OCI-LY3 (cell line): ENCODE measurements at regions not wholly inside any gene's neighbourhood (a gene's known extent, or its start where the extent isn't known, plus 50 kb on each side); places are given as distances from the start of the nearest gene placed in this dataset.
"Not testable (repeated sequence)": the region's sequence is repeated elsewhere in the genome, so short reads cannot be mapped to it uniquely, and the experiment has no call there.

ENCODE experiments used
- EZH2phosphoT487 ChIP-seq: fragments of 200-600 bp; shearing (Covaris generic); IDR thresholded peaks from 2 replicates; pipeline ENCODE4 v1.6.1; 2018; ENCODE audit warnings: antibody characterized with exemption, mixed run types, low read depth
- TF ChIP-seq, protein P1 (sequence below): fragments of 200-600, 300-600 bp; sonication (generic); IDR thresholded peaks from 2 replicates; pipeline ENCODE4 v1.5.1; 2014; ENCODE audit warnings: antibody characterized with exemption, low read length, low read depth

DNA sequence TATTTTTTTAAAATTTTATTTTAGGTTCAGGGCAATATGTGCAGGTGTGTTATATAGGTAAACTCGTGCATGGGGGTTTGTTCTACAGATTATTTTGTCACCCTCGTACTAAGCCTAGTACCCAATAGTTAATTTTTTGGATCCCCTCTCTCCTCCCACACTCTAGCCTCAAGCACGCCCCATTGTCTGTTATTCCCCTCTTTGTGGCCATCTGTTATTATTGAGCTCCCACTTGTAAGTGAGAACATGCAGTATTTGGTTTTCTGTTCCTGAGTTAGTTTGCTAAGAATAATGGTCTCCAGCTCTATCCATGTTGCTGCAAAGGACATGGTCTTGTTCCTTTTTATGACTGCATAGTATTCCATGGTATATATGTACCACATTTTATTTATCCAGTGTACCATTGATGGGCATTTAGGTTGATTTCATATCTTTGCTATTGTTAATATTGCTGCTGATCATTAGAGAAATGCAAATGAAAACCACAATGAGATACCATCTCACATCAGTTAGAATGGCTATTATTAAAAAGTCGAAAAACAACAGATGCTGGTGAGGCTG, 753.7 kb upstream of the CTNND2 start:
- TF ChIP-seq, protein P1, sequence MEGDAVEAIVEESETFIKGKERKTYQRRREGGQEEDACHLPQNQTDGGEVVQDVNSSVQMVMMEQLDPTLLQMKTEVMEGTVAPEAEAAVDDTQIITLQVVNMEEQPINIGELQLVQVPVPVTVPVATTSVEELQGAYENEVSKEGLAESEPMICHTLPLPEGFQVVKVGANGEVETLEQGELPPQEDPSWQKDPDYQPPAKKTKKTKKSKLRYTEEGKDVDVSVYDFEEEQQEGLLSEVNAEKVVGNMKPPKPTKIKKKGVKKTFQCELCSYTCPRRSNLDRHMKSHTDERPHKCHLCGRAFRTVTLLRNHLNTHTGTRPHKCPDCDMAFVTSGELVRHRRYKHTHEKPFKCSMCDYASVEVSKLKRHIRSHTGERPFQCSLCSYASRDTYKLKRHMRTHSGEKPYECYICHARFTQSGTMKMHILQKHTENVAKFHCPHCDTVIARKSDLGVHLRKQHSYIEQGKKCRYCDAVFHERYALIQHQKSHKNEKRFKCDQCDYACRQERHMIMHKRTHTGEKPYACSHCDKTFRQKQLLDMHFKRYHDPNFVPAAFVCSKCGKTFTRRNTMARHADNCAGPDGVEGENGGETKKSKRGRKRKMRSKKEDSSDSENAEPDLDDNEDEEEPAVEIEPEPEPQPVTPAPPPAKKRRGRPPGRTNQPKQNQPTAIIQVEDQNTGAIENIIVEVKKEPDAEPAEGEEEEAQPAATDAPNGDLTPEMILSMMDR: not testable (repeated sequence)
- TF ChIP-seq EZH2phosphoT487: not testable (repeated sequence)
